ENCODE measurements at regions not wholly inside any gene's neighbourhood (a gene's known extent, or its start where the extent isn't known, plus 50 kb on each side); places are given as distances from the start of the nearest gene placed in this dataset.
A peak's percentile ranks its signal among the peaks of the same experiment; 100 is the strongest.
"Not testable (repeated sequence)": the region's sequence is repeated elsewhere in the genome, so short reads cannot be mapped to it uniquely, and the experiment has no call there.

DNA sequence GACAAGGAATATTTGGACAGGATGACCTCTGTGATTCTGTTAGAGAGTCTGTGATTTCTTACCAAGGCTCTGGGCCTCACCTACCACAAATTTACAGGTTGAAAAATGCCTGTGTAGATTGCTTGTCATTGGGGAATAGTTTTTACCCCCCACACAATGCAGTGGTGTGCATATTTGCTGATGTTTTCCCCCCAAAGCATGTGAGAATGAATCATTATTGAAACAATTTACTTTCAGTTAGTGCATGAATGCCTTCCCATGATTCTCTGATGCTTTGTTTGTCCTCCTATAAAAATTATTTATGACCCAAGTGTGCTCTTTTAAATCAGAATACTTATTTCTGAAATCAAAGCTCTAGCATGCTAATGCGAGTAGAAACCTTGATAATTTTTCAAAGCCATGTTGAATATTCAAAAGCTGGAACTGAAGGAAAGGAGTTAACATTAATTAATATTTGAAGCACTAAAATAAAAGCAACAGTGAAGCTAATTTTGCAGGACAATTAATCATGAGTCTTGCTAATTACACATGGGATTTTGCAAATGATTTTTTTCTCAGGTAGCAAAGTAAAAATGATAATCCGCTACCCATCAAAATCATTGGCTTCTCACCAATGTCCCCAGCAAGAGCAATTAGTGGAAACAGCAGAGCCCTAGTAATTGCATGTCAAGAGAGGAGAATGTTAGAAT is 361.2 kb upstream of the HNRNPA3 start:
- ATAC-seq, result no peak
- peaks cover 18% of the 10 kb centered on the region for H3K4me1 Mint-ChIP-seq
- H3K9me3 ChIP-seq (ENCODE audit: control insufficient read depth, low read length, poor library complexity, severe bottlenecking), result no peaks in the 10 kb centered on the region
- H3K36me3 Mint-ChIP-seq (ENCODE audit: low read depth), result no peaks in the 10 kb centered on the region
- no peaks in the 10 kb centered on the region for H3K27me3 Mint-ChIP-seq
- no peak overlapping the region for H3K27ac Mint-ChIP-seq
- no peak overlapping the region for H3K4me3 Mint-ChIP-seq
- DNase-seq, result no peak

DNA sequence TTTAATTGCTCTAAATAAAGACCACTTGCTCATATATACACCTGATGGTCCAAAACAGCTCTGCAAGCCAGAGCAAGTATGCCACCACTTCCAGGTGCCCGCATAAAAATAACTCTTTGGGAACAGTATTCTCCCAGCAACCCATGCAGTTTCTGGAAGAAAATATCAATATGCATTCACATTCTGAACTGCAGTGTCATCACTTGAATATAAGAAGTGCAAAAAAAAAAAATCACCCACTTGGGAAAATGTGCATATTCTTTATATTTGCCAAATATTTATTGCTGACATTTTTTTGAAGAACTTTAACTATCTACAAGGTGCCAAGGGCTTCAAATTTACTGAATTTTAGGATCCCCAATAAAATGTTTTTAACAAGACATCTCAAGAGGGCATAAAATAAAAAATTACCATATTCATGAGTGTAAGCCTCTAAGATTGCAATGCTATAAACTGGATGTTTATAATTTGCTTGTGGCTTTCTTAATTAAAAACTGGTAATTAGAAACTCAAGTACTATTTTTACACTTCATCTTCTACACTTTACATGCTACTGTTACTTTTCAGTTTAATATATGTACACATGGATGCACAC is 360.6 kb upstream of the HNRNPA3 start:
- Mint-ChIP-seq H3K27ac (no peak overlapping the region), H3K4me3 (peak overlapping the region; percentile 41), H3K36me3 (ENCODE audit: low read depth) (no peaks in the 10 kb centered on the region), H3K4me1 (peaks cover 23% of the 10 kb centered on the region), H3K27me3 (no peaks in the 10 kb centered on the region)
- DNase-seq, result no peak
- H3K9me3 ChIP-seq (ENCODE audit: control insufficient read depth, low read length, poor library complexity, severe bottlenecking), result no peaks in the 10 kb centered on the region
- ATAC-seq, result no peak

- peak; percentile 93 for ATAC-seq
- peak overlapping the region; percentile 80 for H3K27ac Mint-ChIP-seq
- no peak for DNase-seq
- H3K4me1 Mint-ChIP-seq, result peaks cover 26% of the 10 kb centered on the region
- no peaks in the 10 kb centered on the region for H3K36me3 Mint-ChIP-seq (ENCODE audit: low read depth)
- no peaks in the 10 kb centered on the region for H3K27me3 Mint-ChIP-seq
- H3K9me3 ChIP-seq (ENCODE audit: control insufficient read depth, low read length, poor library complexity, severe bottlenecking), result no peaks in the 10 kb centered on the region
- H3K4me3 Mint-ChIP-seq, result peak overlapping the region; percentile 41
Observed at GRCh38 chr2:176852667-176853066, 359.9 kb upstream of the HNRNPA3 start.

GRCh38 chr2:176854062-176854461 is 358.5 kb upstream of the HNRNPA3 start:
- Mint-ChIP-seq H3K36me3 (ENCODE audit: low read depth) (no peaks in the 10 kb centered on the region), H3K4me1 (peaks cover 26% of the 10 kb centered on the region), H3K27ac (no peak overlapping the region), H3K4me3 (no peak overlapping the region), H3K27me3 (no peaks in the 10 kb centered on the region)
- DNase-seq (no peak), ATAC-seq (no peak)
- no peaks in the 10 kb centered on the region for H3K9me3 ChIP-seq (ENCODE audit: control insufficient read depth, low read length, poor library complexity, severe bottlenecking)

- no peak for DNase-seq
- H3K4me3 Mint-ChIP-seq, result no peak overlapping the region
- H3K27me3 Mint-ChIP-seq, result no peaks in the 10 kb centered on the region
- H3K9me3 ChIP-seq (ENCODE audit: control insufficient read depth, low read length, poor library complexity, severe bottlenecking), result no peaks in the 10 kb centered on the region
- no peaks in the 10 kb centered on the region for H3K36me3 Mint-ChIP-seq (ENCODE audit: low read depth)
- peak overlapping the region; percentile 0 for H3K27ac Mint-ChIP-seq
- H3K4me1 Mint-ChIP-seq, result peaks cover 26% of the 10 kb centered on the region
- no peak for ATAC-seq
Observed at GRCh38 chr2:176854878-176855277, 357.7 kb upstream of the HNRNPA3 start.

DNA sequence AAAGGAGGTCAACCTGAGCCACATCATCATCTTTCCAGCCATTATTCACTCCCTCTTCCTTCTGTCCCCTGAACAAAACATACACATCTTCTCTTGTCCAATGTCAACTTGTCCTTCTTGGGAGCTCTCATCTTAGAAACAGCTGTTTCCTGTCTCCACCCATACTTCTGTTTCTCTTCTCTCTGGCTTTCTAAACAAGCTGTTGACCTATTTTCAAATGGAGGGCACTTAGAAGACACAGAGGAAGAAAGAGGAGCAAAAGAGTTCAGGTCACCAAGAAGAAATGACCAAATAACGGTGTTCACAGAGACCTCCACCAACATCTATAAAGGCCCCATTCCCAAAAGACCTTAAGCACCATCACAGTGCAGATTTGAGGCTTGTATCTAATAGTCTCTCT is 355.9 kb upstream of the HNRNPA3 start:
- no peaks in the 10 kb centered on the region for H3K36me3 Mint-ChIP-seq (ENCODE audit: low read depth)
- ATAC-seq (no peak), DNase-seq (no peak)
- H3K27ac Mint-ChIP-seq, result peak overlapping the region; percentile 0
- no peaks in the 10 kb centered on the region for H3K27me3 Mint-ChIP-seq
- H3K4me3 Mint-ChIP-seq, result peak overlapping the region; percentile 0
- H3K4me1 Mint-ChIP-seq, result peaks cover 26% of the 10 kb centered on the region
- H3K9me3 ChIP-seq (ENCODE audit: control insufficient read depth, low read length, poor library complexity, severe bottlenecking), result no peaks in the 10 kb centered on the region

GRCh38 chr2:176865336-176865735 is 347.3 kb upstream of the HNRNPA3 start:
- ATAC-seq, result no peak
- Mint-ChIP-seq H3K27ac (no peak overlapping the region), H3K4me1 (no peaks in the 10 kb centered on the region), H3K4me3 (no peak overlapping the region), H3K27me3 (no peaks in the 10 kb centered on the region), H3K36me3 (ENCODE audit: low read depth) (no peaks in the 10 kb centered on the region)
- H3K9me3 ChIP-seq (ENCODE audit: control insufficient read depth, low read length, poor library complexity, severe bottlenecking), result no peaks in the 10 kb centered on the region
- DNase-seq, result no peak

DNA sequence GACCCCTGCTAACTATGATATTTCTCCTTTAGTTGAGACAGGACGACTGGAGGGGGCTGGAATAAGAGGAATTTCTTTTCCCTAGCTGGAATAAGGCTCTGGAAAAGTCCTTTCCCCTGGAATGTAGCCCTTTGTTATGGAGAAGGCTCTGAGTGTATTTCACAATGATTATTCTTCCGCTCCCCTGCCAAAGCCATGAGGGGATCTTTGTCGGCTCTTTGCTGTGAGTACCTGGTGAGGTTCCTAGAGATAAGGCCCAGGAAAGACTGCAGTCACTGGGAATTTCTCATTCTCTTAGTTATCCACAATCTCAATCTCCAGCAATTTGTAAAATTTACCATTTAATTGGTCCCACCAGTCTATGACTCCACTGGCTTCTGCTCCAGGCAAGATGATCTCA is 340.2 kb upstream of the HNRNPA3 start:
- H3K27me3 Mint-ChIP-seq, result peaks cover 4% of the 10 kb centered on the region
- no peaks in the 10 kb centered on the region for H3K4me1 Mint-ChIP-seq
- H3K36me3 Mint-ChIP-seq (ENCODE audit: low read depth), result no peaks in the 10 kb centered on the region
- peaks cover 5% of the 10 kb centered on the region for H3K9me3 ChIP-seq (ENCODE audit: control insufficient read depth, low read length, poor library complexity, severe bottlenecking)
- H3K4me3 Mint-ChIP-seq, result no peak overlapping the region
- ATAC-seq (no peak), DNase-seq (no peak)
- H3K27ac Mint-ChIP-seq, result no peak overlapping the region

GRCh38 chr2:176873403-176873802 is 339.2 kb upstream of the HNRNPA3 start:
- H3K9me3 ChIP-seq (ENCODE audit: control insufficient read depth, low read length, poor library complexity, severe bottlenecking), result peaks cover 5% of the 10 kb centered on the region
- no peak overlapping the region for H3K27ac Mint-ChIP-seq
- H3K27me3 Mint-ChIP-seq, result peaks cover 4% of the 10 kb centered on the region
- ATAC-seq (no peak), DNase-seq (no peak)
- no peak overlapping the region for H3K4me3 Mint-ChIP-seq
- H3K4me1 Mint-ChIP-seq, result no peaks in the 10 kb centered on the region
- H3K36me3 Mint-ChIP-seq (ENCODE audit: low read depth), result no peaks in the 10 kb centered on the region

DNA sequence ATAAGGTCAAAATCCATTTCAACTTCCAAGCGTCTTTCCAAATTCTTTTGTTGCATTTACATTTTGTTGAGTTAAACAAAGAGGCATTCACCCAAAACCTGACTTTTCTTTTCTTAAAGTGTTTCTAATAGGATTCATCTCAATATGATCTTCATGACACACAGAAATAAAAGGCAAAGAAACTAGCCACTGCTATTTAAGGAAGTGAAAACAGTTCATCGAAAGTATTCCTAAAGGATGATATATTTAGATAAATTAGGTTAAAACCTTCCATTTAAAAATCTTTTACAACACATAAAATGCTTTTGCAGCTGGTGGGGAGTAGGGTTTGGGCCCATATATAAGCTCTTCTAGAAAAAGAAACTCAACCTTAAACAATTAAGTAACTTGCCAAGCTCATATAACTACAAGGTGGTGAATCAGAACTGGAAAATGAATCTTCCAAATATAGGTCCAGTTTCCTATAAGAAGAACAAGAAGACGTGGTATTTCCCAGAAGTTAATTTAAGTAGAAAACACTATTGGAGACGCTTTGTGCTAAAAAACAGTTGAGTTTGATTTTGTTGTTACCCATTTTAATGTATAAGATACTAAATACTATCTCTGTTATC is 336.0 kb upstream of the HNRNPA3 start:
- Mint-ChIP-seq H3K27ac (no peak overlapping the region), H3K27me3 (peaks cover 4% of the 10 kb centered on the region), H3K36me3 (ENCODE audit: low read depth) (no peaks in the 10 kb centered on the region), H3K4me3 (no peak overlapping the region), H3K4me1 (no peaks in the 10 kb centered on the region)
- H3K9me3 ChIP-seq (ENCODE audit: control insufficient read depth, low read length, poor library complexity, severe bottlenecking), result no peaks in the 10 kb centered on the region
- DNase-seq, result no peak
- no peak for ATAC-seq

DNA sequence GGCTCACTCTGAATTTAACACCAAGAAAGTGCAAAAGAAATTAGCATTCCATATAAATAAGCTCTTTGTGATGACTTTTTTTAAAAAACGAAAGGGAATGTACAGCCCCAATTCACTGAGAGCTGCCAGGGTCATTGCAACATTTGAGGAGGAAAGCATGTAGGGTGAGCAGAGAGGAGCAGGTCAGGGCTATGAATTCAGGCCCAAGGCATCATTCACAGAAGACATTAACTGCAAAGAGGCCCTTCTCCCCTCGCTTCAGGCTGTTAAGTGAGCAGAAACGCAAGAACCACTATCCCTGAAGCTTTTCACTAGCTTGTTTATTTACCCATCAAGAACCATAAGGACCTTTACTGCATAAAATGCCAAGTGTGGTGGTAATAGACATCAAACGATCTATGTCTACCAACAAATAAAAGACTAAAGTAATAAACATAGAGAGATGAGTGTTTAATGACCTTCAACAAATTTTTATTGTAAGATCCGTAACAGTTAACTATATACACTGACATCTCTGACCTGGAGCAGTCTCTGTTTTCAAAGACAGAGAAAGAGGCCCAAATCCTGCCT is 333.1 kb upstream of the HNRNPA3 start:
- DNase-seq (no peak), ATAC-seq (no peak)
- Mint-ChIP-seq H3K27ac (no peak overlapping the region), H3K27me3 (peaks cover 4% of the 10 kb centered on the region), H3K36me3 (ENCODE audit: low read depth) (no peaks in the 10 kb centered on the region), H3K4me1 (no peaks in the 10 kb centered on the region), H3K4me3 (no peak overlapping the region)
- H3K9me3 ChIP-seq (ENCODE audit: control insufficient read depth, low read length, poor library complexity, severe bottlenecking), result no peaks in the 10 kb centered on the region

DNA sequence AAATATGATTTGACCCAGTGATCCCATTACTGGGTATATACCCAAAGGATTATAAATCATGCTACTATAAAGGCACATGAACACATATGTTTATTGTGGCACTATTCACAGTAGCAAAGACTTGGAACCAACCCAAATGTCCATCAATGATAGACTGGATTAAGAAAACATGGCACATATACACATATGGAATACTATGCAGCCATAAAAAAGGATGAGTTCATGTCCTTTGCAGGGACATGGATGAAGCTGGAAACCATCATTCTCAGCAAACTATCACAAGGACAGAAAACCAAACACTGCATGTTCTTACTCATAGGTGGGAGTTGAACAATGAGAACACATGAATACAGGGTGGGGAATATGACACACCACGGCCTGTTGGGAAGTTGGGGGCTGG is 330.5 kb upstream of the HNRNPA3 start:
- ATAC-seq; H3K36me3 Mint-ChIP-seq (ENCODE audit: low read depth); H3K4me1 Mint-ChIP-seq; H3K27ac Mint-ChIP-seq; H3K27me3 Mint-ChIP-seq; H3K4me3 Mint-ChIP-seq; DNase-seq; H3K9me3 ChIP-seq (ENCODE audit: control insufficient read depth, low read length, poor library complexity, severe bottlenecking): not testable (repeated sequence)

- H3K9me3 ChIP-seq (ENCODE audit: control insufficient read depth, low read length, poor library complexity, severe bottlenecking), result no peaks in the 10 kb centered on the region
- H3K4me3 Mint-ChIP-seq, result no peak overlapping the region
- no peaks in the 10 kb centered on the region for H3K4me1 Mint-ChIP-seq
- no peaks in the 10 kb centered on the region for H3K27me3 Mint-ChIP-seq
- ATAC-seq (no peak), DNase-seq (no peak)
- H3K36me3 Mint-ChIP-seq (ENCODE audit: low read depth), result no peaks in the 10 kb centered on the region
- no peak overlapping the region for H3K27ac Mint-ChIP-seq
Observed at GRCh38 chr2:176885001-176885643, 327.5 kb upstream of the HNRNPA3 start.
